Coronary artery (tissue), 2 donors: ENCODE measurements at regions not wholly inside any gene's neighbourhood (a gene's known extent, or its start where the extent isn't known, plus 50 kb on each side); places are given as distances from the start of the nearest gene placed in this dataset.

Experiments
- DNase-seq: peaks from one replicate; pipeline ENCODE4 v3.0.0-alpha.2; 2017; ENCODE audit warnings: low spot score
- H3K27ac ChIP-seq, 2 donors: fragments of 200-600 bp; sonication (generic); one replicate each; pipeline ENCODE4 v1.5.1; 2016 to 2019
- H3K4me3 ChIP-seq: fragments of 200-600 bp; sonication (generic); 2 replicates; pipeline ENCODE4 v1.5.1; 2016; ENCODE audit warnings: mild to moderate bottlenecking, moderate library complexity
- CTCF ChIP-seq: fragments of 200-600 bp; sonication (generic); IDR thresholded peaks from one replicate; pipeline ENCODE4 v1.5.1; 2019; ENCODE audit warnings: antibody characterized with exemption

DNA sequence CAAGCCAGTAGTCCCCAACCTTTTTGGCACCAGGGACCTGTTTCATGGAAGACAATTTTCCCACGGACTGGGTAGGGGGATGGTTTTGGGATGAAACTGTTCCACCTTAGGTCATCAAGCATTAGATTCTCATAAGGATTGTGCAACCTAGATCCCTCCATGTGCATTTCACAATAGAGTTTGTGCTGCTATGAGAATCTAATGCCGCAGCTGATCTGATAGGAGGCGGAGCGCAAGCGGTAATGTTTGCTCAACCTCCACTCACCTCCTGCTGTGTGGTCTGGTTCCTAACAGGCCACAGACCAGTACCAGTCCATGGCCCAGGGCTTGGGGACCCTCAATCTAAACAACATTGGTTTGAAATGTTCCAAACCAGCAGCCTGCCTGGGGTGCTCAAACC lies 137.0 kb upstream of the STXBP5 start:
- Histone ChIP-seq H3K4me3 (no peak overlapping the region), H3K27ac (no peak overlapping the region)
- no peak for TF ChIP-seq CTCF
- DNase-seq: no peak

- no peak for DNase-seq
- Histone ChIP-seq H3K4me3 (no peak overlapping the region), H3K27ac (no peak overlapping the region)
- no peak for TF ChIP-seq CTCF
These were observed 132.4 kb upstream of the STXBP5 start for GRCh38 chr6:147071776-147072175.

- Histone ChIP-seq H3K4me3 (no peak overlapping the region), H3K27ac (no peak overlapping the region)
- TF ChIP-seq CTCF: no peak
- no peak for DNase-seq
These were observed 128.8 kb upstream of the STXBP5 start for GRCh38 chr6:147075381-147075780.

GRCh38 chr6:147077251-147077650 lies 127.0 kb upstream of the STXBP5 start:
- no peak for TF ChIP-seq CTCF
- Histone ChIP-seq H3K4me3 (no peak overlapping the region), H3K27ac (no peak overlapping the region)
- DNase-seq: no peak

DNA sequence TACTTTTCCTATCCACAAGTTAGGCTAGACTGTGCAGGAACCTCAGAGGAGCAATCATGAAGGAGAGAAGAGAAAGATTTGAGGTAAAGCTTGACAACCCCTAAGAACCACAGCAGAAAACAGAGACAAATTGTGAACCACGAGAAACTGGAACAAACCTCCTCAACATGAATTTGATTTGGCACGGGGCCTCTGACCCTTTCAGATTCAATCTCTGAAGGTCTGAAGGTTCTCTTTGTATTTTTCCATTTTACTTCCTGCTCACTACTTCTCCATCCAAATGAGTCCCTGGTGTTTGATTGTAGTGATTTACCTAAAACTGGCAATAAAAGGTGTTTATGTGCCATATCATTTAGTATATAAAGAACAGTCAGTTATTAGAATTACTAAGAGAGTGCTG lies 126.1 kb upstream of the STXBP5 start:
- no peak for DNase-seq
- no peak for TF ChIP-seq CTCF
- H3K4me3 ChIP-seq: no peak overlapping the region
- H3K27ac ChIP-seq: no peak overlapping the region

GRCh38 chr6:147078602-147079001 lies 125.6 kb upstream of the STXBP5 start:
- Histone ChIP-seq H3K27ac (no peak overlapping the region), H3K4me3 (no peak overlapping the region)
- no peak for DNase-seq
- no peak for TF ChIP-seq CTCF

GRCh38 chr6:147080225-147080624 lies 124.0 kb upstream of the STXBP5 start:
- H3K4me3 ChIP-seq: no peak overlapping the region
- no peak overlapping the region for H3K27ac ChIP-seq
- no peak for DNase-seq
- no peak for TF ChIP-seq CTCF
